HK-2 (cell line): ENCODE measurements at regions not wholly inside any gene's neighbourhood (a gene's known extent, or its start where the extent isn't known, plus 50 kb on each side); places are given as distances from the start of the nearest gene placed in this dataset.

ENCODE experiments used
- DNase-seq: peaks from one replicate; pipeline ENCODE4 v3.0.0-alpha.2; 2018; ENCODE audit not compliant: unreplicated experiment

DNA sequence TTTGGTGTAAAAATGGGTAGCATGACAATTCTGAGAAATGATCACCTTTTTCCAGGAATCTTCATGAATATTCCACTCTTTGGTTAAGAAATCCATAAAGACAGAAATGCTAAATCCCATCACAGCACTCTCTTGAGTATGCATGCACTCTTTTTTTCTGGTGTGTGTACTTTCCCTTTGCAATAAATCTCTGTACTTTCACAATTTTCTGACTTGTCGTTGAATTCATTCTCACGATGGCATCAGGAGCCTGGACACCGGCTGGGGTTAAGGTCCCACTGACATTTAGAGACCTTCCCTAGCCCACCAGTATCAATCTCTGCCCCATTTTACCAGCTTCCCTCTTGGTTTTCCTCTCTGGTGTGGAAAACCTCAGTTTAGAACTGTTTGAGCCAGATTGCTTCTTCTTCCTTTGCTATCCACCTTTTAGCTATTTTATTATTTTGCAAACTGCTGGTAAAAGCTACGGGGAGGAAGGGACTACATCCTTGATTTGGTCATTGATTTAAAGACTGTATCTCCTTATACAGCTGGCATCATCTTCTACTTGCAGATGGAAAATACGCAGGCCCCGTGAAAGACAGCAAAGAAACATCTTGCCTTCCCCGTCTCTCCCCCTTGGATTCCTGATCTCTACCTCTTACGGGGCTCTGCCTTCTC, 59.9 kb upstream of the ZFR start:
- DNase-seq: no peak

DNA sequence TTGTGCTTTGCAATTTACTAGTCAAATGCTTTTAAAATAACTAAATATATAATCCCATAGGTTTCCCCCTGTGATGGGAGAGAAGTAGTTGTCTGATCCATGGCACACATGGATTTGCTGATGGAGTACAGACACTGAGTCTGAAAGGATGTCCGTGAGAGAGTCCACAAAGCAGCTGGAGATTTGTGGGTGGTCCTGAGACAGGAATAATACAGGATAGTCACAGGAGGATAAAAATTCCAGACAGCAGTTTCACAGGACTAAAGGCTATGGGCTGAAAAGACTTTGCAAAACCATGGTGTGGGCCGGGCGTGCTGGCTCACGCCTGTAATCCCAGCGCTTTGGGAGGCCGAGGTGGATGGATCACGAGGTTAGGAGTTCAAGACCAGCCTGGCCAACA, 58.7 kb upstream of the ZFR start:
- no peak for DNase-seq

DNA sequence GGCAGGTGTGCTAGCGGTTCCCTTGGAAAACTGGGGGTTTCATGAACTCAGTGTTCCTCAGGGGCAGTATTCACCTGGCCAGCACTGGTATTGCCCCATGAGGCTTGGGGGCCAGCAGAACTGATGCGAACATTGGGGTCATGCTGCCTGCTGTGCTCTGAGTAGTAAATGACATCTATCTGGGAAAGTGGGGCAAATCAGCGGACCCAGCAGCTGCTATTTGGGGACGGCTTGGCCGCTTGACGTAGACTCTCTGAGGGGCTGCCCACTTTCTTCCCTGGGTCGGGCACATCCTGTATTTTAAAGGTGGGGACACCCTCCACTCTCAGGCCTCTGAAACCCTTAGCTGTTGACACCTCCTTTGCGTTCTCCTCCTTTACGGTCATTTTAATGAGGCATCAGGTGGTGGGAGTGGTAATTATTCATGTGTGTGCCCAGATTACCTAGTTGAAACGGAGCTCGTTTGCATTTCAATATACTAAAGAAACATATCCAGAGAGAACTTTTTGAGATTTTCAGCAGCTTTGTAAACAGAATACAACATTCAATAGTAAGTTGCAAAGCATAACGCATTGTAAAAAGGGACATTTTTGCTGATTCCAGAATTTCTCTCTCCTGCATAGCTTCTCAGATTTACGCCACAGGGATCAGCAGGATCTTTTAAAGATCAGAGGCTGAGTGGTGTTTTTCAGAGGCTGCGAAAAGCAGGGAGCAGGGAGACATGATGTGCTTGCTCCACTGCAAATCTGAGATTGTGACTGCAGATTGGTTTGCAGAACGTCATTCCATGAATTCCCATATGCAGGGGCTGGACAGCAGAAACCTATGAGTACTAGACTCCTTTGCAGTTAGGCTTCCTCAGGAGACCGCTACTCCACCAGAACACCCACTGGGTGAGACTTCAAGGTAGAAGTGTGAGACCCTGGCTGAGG, 56.8 kb upstream of the ZFR start:
- DNase-seq: no peak

DNA sequence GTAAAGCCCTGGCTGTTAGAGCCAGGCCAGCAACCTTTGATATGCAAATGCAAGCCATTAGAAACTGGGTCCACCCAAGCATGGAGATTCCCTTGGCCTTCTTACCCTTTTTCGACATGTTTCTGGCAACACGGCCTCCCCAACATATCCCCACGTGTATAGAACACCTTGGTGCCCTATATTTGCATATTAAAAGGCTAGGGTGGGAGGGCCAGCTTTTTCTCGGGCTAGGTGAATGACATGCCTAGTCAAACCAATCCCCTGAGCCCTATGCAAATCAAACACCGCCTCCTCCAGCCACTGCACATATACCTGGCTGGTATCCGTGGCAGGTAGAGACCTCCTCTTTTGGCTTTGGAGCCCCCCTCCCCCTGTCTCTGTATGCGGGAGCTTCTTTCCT, 55.6 kb upstream of the ZFR start:
- no peak for DNase-seq

GRCh38 chr5:32499261-32499660, 54.7 kb upstream of the ZFR start:
- no peak for DNase-seq

DNA sequence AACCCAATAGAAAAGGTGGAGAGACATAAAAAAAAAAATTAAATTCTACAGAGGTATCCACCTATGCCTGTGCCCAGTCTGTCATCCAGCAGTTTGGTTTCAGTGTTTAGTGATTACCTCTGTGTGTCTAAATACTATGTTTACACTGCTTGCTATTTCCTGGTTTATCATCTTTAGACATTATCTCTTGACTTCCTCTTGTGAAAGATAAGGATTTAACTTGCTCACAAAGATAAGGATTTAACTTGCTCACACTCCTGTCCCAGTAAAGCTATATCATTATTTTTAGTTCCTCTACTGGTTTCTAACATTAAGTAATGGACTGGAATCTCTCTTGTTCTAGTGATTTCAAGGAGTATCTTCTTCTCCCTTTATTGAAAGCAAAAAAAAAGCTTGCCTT, 53.9 kb upstream of the ZFR start:
- DNase-seq: no peak

DNA sequence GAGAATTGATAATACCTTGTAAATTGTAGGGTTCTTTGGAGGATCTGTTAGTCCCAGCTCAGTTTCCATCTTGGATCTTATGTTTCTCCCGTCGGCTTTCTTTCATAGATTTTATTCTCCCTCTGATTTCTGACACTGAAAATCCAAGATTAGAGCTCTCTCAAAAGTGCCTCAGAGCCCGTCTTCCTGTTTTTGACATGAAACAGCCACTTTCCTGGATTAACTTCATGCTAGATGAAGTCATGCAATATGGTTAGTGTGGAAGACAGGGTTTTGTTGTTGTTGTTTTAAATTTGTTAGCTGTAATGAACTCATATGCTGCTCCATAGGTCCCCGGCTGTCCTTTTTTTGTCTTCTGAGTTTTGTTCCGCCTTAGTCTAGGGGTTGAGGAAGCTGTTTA, 51.6 kb upstream of the ZFR start:
- no peak for DNase-seq

DNA sequence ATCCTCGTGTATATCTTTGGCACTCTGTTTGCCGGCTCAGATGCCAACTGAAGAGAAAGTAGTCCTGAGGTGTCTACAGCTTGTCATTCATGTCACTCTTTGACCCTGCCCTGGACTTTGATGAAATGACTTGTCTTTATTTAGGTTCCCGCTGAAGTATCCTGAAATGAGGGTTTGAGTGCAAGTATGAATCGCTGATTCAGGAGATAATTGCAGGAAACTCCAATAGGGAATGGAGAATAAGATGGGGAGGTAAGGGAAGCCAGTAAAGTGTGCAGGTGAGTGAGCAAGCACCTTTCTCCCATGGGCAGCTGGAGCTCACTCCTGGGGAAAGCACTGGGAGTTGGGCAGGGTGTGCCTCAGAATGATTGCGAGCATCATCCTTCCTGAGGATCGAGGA, 50.3 kb upstream of the ZFR start:
- no peak for DNase-seq
